H9 (cell line): ENCODE measurements at regions not wholly inside any gene's neighbourhood (a gene's known extent, or its start where the extent isn't known, plus 50 kb on each side); places are given as distances from the start of the nearest gene placed in this dataset.

ENCODE experiments used
- DNase-seq: peaks from one replicate; pipeline ENCODE4 v3.0.0-alpha.2; 2017
- H2AFZ ChIP-seq: one replicate; pipeline ENCODE4 v1.6.1; 2013; ENCODE audit warnings: mild to moderate bottlenecking, low read length, control low read depth, moderate library complexity
- H2AK5ac ChIP-seq: 2 replicates; pipeline ENCODE4 v1.6.1; 2013; ENCODE audit warnings: low read length, control low read depth, mixed read lengths; ENCODE audit not compliant: insufficient read length
- H2BK120ac ChIP-seq: one replicate; pipeline ENCODE4 v1.6.1; 2013; ENCODE audit warnings: low read depth, mild to moderate bottlenecking, low read length, control low read depth, inconsistent platforms; ENCODE audit not compliant: poor library complexity, severe bottlenecking
- H2BK12ac ChIP-seq: 2 replicates; pipeline ENCODE4 v1.6.1; 2013; ENCODE audit warnings: low read length, control low read depth, mixed read lengths, low read depth; ENCODE audit not compliant: insufficient read length
- H2BK15ac ChIP-seq: 2 replicates; pipeline ENCODE4 v1.6.1; 2013; ENCODE audit warnings: low read depth, low read length, control low read depth
- H2BK20ac ChIP-seq: one replicate; pipeline ENCODE4 v1.6.1; 2013; ENCODE audit warnings: low read depth, mild to moderate bottlenecking, low read length, control low read depth, inconsistent platforms; ENCODE audit not compliant: poor library complexity, severe bottlenecking
- H2BK5ac ChIP-seq: 2 replicates; pipeline ENCODE4 v1.6.1; 2013; ENCODE audit warnings: low read length, control low read depth, mixed read lengths; ENCODE audit not compliant: insufficient read length
- H3K14ac ChIP-seq: 2 replicates; pipeline ENCODE4 v1.6.1; 2013; ENCODE audit warnings: low read length, control low read depth; ENCODE audit not compliant: insufficient read depth
- H3K18ac ChIP-seq: 2 replicates; pipeline ENCODE4 v1.6.1; 2013; ENCODE audit warnings: low read depth, mild to moderate bottlenecking, mixed read lengths, low read length, control low read depth; ENCODE audit not compliant: insufficient read length
- H3K23ac ChIP-seq: 2 replicates; pipeline ENCODE4 v1.6.1; 2013; ENCODE audit warnings: low read length, control low read depth, mixed read lengths, low read depth; ENCODE audit not compliant: insufficient read length
- H3K23me2 ChIP-seq: 2 replicates; pipeline ENCODE4 v1.6.1; 2013; ENCODE audit warnings: low read depth, mild to moderate bottlenecking, mixed read lengths, low read length, control low read depth; ENCODE audit not compliant: insufficient read length, poor library complexity, severe bottlenecking
- H3K27ac ChIP-seq: 2 replicates; pipeline ENCODE4 v1.5.1; 2013; ENCODE audit warnings: low read length, control low read depth, mixed read lengths, low read depth; ENCODE audit not compliant: insufficient read length
- H3K27me3 ChIP-seq: 2 replicates; pipeline ENCODE4 v1.6.1; 2013; ENCODE audit warnings: low read length, control low read depth, inconsistent platforms; ENCODE audit not compliant: insufficient read depth
- H3K4ac ChIP-seq: 2 replicates; pipeline ENCODE4 v1.6.1; 2013; ENCODE audit warnings: low read depth, mild to moderate bottlenecking, control low read depth, inconsistent platforms, low read length, moderate library complexity
- H3K4me1 ChIP-seq: 2 replicates; pipeline ENCODE4 v1.6.1; 2013; ENCODE audit warnings: low read length, control low read depth, inconsistent platforms; ENCODE audit not compliant: insufficient read depth
- H3K4me2 ChIP-seq: 2 replicates; pipeline ENCODE4 v1.6.1; 2013; ENCODE audit warnings: low read length, control low read depth, mixed read lengths; ENCODE audit not compliant: insufficient read length, insufficient read depth
- H3K56ac ChIP-seq: 2 replicates; pipeline ENCODE4 v1.6.1; 2013; ENCODE audit warnings: low read depth, mild to moderate bottlenecking, mixed read lengths, low read length, control low read depth; ENCODE audit not compliant: insufficient read length
- H3K79me1 ChIP-seq: 2 replicates; pipeline ENCODE4 v1.6.1; 2013; ENCODE audit warnings: low read depth, mild to moderate bottlenecking, moderate library complexity, low read length, control low read depth, inconsistent platforms; ENCODE audit not compliant: insufficient read depth, poor library complexity, severe bottlenecking
- H3K79me2 ChIP-seq: 2 replicates; pipeline ENCODE4 v1.6.1; 2013; ENCODE audit warnings: low read length, control low read depth, inconsistent platforms; ENCODE audit not compliant: insufficient read depth
- H3K9ac ChIP-seq: 2 replicates; pipeline ENCODE4 v1.6.1; 2013; ENCODE audit warnings: low read length, control low read depth, mixed read lengths; ENCODE audit not compliant: insufficient read length; ENCODE audit errors: extremely low read depth
- H3K9me3 ChIP-seq: one replicate; pipeline ENCODE4 v1.6.1; 2013; ENCODE audit warnings: low read depth, low read length, inconsistent platforms; ENCODE audit not compliant: control insufficient read depth
- H3T11ph ChIP-seq: one replicate; pipeline ENCODE4 v1.6.1; 2013; ENCODE audit warnings: mild to moderate bottlenecking, low read length, control low read depth, inconsistent platforms
- H4K20me1 ChIP-seq: one replicate; pipeline ENCODE4 v1.6.1; 2013; ENCODE audit not compliant: control insufficient read depth, insufficient read length, insufficient read depth
- H4K5ac ChIP-seq: 2 replicates; pipeline ENCODE4 v1.6.1; 2013; ENCODE audit warnings: low read depth, mild to moderate bottlenecking, mixed read lengths, low read length, control low read depth; ENCODE audit not compliant: insufficient read length
- H4K8ac ChIP-seq: replicated peaks from 2 replicates; pipeline ENCODE4 v1.6.1; 2013; ENCODE audit warnings: low read length, control low read depth, mixed read lengths, low read depth; ENCODE audit not compliant: insufficient read length
- H4K91ac ChIP-seq: 2 replicates; pipeline ENCODE4 v1.6.1; 2013; ENCODE audit warnings: low read depth, mild to moderate bottlenecking, moderate library complexity, mixed read lengths, low read length, control low read depth; ENCODE audit not compliant: insufficient read length
- H3K27ac Mint-ChIP-seq, 3 experiments: 2 replicates in 2 of 3; 3 replicates in 1 of 3; pipeline ENCODE4 v1.8.0; 2020 to 2021; ENCODE audit warnings: mixed read lengths in 3 of 3, mild to moderate bottlenecking in 1 of 3, moderate library complexity in 1 of 3
- H3K27me3 Mint-ChIP-seq: 2 replicates; pipeline ENCODE4 v1.8.0; 2021; ENCODE audit warnings: low read depth, mild to moderate bottlenecking, moderate library complexity, mixed read lengths
- H3K36me3 Mint-ChIP-seq, 3 experiments: 2 replicates in 2 of 3; 3 replicates in 1 of 3; pipeline ENCODE4 v1.8.0; 2020 to 2021; ENCODE audit warnings: low read depth in 3 of 3, mixed read lengths in 3 of 3; ENCODE audit not compliant: insufficient read depth in 1 of 3
- H3K4me1 Mint-ChIP-seq, 2 experiments: 2 replicates each; pipeline ENCODE4 v1.8.0; 2020; ENCODE audit warnings: mixed read lengths in 2 of 2
- H3K4me3 Mint-ChIP-seq, 2 experiments: 2 replicates in 1 of 2; 3 replicates in 1 of 2; pipeline ENCODE4 v1.8.0; 2020 to 2021; ENCODE audit warnings: mild to moderate bottlenecking in 2 of 2, mixed read lengths in 2 of 2, moderate library complexity in 1 of 2
- H3K9me3 Mint-ChIP-seq, 2 experiments: 2 replicates in 1 of 2; 3 replicates in 1 of 2; pipeline ENCODE4 v1.8.0; 2020; ENCODE audit warnings: mild to moderate bottlenecking in 2 of 2, mixed read lengths in 2 of 2, moderate library complexity in 1 of 2
- CTCF ChIP-seq: fragments of 200-600 bp; sonication (generic); conservative IDR thresholded peaks from 3 replicates; pipeline ENCODE4 v1.8.0; 2021; ENCODE audit warnings: antibody characterized with exemption, mild to moderate bottlenecking
- WGBS: extraction: QIAGEN DNeasy Blood & Tissue Kit; methylation state at CpG from one replicate; pipeline ENCODE4 v1.1.7; 2013; ENCODE audit warnings: missing lambda C conversion rate, low lambda C conversion rate, mixed read lengths; ENCODE audit not compliant: insufficient read length; ENCODE audit errors: extremely low coverage; 5-methylcytosine and 5-hydroxymethylcytosine counted together

DNA sequence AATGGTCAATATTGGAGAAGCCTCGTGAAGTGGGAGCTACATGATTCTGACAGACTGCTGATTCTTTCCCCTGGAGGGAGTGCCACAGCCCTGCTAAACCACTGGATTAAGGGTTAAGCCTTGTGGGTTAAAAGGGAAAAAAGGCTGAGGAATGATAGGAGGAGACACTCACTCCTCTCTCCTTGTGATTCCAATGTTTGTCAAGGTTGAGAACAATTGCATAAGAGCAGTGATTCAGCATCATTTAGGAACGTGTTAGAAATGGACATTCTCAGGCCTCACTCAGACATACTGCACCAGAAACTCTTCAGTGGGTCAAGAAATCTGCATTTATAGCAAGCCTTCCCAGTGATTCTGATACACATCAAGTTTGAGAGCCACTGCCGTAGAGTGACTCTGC, 87.8 kb upstream of the GZMB start:
- Histone ChIP-seq H2BK20ac (no peak overlapping the region), H2BK15ac (no peak overlapping the region), H3K4me1 (no peaks in the 10 kb centered on the region), H4K91ac (no peak overlapping the region), H3K27me3 (no peaks in the 10 kb centered on the region), H2AFZ (no peak overlapping the region), H3K79me1 (no peaks in the 10 kb centered on the region), H3K14ac (no peak overlapping the region), H3K56ac (no peak overlapping the region), H3K9me3 (no peaks in the 10 kb centered on the region), H2BK120ac (no peak overlapping the region), H3K79me2 (no peaks in the 10 kb centered on the region), H3K9ac (no peak overlapping the region), H3K23me2 (no peaks in the 10 kb centered on the region), H4K8ac (no peak overlapping the region), H2BK12ac (no peak overlapping the region), H3K27ac (no peak overlapping the region), H2BK5ac (no peak overlapping the region), H3K4ac (no peak overlapping the region), H4K20me1 (no peaks in the 10 kb centered on the region), H3K18ac (no peak overlapping the region), H3T11ph (no peak overlapping the region), H3K23ac (no peak overlapping the region), H4K5ac (no peak overlapping the region), H3K4me2 (no peak overlapping the region), H2AK5ac (no peak overlapping the region)
- Mint-ChIP-seq H3K36me3 (no peaks in the 10 kb centered on the region), H3K4me3 (no peak overlapping the region), H3K9me3 (no peaks in the 10 kb centered on the region), H3K27me3 (peaks cover 2% of the 10 kb centered on the region; the same call in 1 of the 2 replicates), H3K27ac (no peak overlapping the region; a peak in 1 of 7 replicates), H3K4me1 (no peaks in the 10 kb centered on the region)
- DNase-seq, result no peak
- no peak for TF ChIP-seq CTCF
- no CpG with 5 or more reads among the region's 3 CpGs for WGBS
